ENCODE measurements at regions not wholly inside any gene's neighbourhood (a gene's known extent, or its start where the extent isn't known, plus 50 kb on each side); places are given as distances from the start of the nearest gene placed in this dataset.

DNA sequence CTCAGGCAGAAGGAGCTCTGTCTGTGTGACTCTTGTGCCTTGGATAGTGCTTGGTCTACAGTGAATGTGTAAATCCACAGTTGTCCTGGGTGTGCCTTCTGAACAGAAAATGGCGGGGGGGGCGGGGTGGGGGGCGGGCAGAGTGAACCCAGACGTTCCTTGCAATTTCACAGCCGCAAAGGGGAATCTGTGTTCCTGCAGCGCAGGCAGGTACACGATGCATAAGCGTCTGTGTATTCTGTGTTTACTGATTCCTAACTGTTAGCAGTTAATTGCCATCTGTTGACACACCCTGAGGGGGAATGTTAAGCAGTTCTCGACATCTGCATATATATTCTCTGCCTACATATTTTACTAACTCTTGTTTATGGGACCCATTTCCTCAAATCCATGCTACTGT lies 123.5 kb upstream of the ZFHX3 start:
- no peak for TF ChIP-seq POLR2A (IDR thresholded peaks at IDR 0.05; ENCODE audit: low read length)
- no peak for TF ChIP-seq GATA1 (IDR thresholded peaks at IDR 0.05; ENCODE audit: low read depth, low read length)
